Fibroblast of villous mesenchyme (primary cell): ENCODE measurements at regions not wholly inside any gene's neighbourhood (a gene's known extent, or its start where the extent isn't known, plus 50 kb on each side); places are given as distances from the start of the nearest gene placed in this dataset.

Experiments
- DNase-seq: peaks from one replicate; pipeline ENCODE4 v3.0.0-alpha.2; 2010; ENCODE audit warnings: low read depth
- H3K4me3 ChIP-seq: 2 replicates; pipeline ENCODE4 v1.5.1; 2011; ENCODE audit warnings: low read depth, mild to moderate bottlenecking, low read length
- TF ChIP-seq, protein P1 (sequence below): IDR thresholded peaks from 2 replicates; pipeline ENCODE4 v1.5.1; 2012; ENCODE audit warnings: low read depth, mild to moderate bottlenecking, low read length; ENCODE audit not compliant: insufficient read depth

DNA sequence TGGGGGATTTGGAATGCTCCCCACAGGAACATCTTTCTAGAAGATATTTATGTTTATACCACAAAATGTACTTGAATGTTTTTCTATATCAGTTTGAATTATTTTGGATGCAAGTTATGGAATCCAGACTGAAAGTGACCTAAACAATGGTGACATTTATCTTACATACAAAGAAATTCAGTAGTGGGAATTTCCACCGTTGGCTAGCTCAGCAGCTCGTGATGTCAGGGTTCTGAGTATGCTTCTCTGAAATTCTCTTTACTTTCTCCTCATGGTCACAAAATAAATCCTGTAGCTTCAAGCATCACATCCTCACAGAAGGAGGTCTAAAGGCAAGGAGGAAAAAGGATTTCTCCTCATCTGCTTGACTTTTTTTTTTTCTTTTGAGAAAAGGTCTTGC, 105.3 kb downstream of the AKAIN1 start:
- TF ChIP-seq, protein P1, sequence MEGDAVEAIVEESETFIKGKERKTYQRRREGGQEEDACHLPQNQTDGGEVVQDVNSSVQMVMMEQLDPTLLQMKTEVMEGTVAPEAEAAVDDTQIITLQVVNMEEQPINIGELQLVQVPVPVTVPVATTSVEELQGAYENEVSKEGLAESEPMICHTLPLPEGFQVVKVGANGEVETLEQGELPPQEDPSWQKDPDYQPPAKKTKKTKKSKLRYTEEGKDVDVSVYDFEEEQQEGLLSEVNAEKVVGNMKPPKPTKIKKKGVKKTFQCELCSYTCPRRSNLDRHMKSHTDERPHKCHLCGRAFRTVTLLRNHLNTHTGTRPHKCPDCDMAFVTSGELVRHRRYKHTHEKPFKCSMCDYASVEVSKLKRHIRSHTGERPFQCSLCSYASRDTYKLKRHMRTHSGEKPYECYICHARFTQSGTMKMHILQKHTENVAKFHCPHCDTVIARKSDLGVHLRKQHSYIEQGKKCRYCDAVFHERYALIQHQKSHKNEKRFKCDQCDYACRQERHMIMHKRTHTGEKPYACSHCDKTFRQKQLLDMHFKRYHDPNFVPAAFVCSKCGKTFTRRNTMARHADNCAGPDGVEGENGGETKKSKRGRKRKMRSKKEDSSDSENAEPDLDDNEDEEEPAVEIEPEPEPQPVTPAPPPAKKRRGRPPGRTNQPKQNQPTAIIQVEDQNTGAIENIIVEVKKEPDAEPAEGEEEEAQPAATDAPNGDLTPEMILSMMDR: no peak
- no peak for DNase-seq
- H3K4me3 ChIP-seq: no peak overlapping the region

DNA sequence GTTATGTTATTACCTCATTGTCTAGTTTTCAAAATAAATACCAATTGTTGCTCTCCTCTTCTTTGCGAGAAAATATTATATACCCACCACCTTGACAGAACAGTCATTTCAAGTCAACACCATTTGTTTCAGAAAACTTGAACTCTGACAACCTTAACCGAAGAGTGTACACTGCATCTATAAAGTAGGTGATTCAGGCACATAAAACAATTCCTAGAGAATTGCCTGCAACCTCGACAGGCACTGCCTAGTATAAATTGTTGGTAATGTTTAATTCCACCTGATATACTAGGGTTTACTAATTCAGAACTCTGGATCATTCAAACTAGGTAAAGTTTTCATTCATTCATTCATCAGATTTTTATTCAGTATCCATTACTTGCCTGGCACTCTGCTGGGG, 121.8 kb downstream of the AKAIN1 start:
- DNase-seq: no peak
- no peak overlapping the region for H3K4me3 ChIP-seq
- TF ChIP-seq, protein P1: no peak

DNA sequence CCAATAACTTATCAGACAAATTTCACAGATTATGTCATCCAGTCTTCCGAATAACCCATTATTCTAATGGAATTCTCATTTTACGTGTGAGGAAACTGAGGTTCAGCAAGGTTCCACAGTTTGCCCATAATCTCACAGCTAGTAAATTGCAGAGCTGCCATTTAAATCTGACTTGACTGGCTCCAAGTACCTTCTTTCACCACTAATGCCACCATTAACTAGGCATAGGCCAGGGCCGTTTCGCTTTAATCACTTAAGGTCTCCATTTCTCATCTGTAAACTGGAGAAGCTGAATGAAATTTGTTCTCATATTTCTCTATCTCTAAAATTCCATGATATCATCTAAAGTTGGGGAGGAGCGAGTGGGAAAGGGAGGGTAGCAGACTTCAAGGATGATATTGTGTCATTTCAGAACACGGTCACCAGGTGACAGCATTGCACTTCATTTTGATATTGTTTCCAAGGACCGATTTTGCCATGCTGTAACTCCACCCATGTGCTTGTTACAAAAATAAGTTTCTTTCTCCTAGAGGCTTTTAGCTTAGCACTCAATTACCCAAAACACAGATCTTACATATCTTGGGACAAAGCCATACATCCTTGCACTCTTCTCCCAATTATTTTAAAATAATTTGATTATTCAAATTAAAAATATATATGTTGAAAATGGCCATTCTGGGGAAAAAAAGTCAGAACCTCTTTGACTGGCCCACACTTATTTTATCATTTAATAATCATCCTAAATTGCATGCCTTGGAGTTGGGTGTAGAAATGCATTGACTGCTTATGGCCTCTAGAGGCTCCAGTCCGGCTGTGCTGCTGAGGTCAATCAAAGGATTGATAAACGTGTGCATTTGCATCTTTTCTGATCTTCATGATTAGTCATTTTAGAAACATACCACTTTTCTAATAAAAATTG, 123.8 kb downstream of the AKAIN1 start:
- TF ChIP-seq, protein P1: peak; percentile 22
- peak; percentile 12 for DNase-seq
- no peak overlapping the region for H3K4me3 ChIP-seq

DNA sequence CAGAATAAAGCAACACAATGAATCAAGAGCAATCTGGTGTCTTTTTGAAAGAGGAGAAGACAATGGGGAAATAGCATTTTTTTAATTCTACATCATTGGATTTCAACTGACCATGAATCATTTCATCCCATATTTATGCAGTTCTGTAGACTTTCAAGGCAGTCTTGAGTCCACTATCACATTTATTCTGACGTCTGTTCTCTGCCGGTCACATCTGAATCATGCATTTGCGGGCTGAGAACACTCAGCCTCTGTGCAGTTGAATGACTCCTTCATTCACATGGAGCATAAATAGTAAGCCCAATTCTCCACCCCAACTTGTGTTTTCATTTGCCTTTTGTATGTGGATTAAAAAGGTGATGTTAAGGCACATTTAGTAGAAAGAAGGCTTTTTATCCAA, 128.2 kb downstream of the AKAIN1 start:
- no peak overlapping the region for H3K4me3 ChIP-seq
- TF ChIP-seq, protein P1: no peak
- no peak for DNase-seq

DNA sequence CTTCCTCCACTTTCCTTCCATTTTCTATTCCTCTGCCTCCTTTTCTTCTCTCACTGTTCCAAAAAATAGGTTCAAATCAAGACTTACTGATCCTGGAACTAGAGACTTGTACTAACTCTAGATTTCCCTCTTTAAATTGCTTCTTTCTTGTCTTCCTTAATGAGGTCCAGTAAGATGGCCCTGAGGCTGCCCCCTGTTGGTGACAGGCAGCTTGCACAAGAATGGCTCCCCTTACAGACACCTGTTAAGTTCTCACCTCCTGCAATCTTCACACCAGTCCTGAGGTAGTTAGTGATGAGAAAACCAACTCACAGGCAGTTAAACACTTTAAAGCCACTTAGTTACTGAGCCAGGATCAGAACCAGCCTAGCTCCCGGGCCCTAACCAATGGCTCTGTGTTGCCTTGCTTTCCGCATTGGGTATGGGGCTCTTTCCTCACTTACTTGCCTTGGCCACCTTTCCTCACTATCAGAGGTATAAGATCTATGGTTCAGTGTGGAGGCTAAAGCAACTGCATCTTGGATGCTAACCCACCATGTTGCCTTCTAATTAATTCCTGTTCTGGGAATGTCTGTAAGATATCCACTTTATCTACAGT, 130.6 kb downstream of the AKAIN1 start:
- TF ChIP-seq, protein P1: no peak
- DNase-seq: no peak
- H3K4me3 ChIP-seq: no peak overlapping the region

DNA sequence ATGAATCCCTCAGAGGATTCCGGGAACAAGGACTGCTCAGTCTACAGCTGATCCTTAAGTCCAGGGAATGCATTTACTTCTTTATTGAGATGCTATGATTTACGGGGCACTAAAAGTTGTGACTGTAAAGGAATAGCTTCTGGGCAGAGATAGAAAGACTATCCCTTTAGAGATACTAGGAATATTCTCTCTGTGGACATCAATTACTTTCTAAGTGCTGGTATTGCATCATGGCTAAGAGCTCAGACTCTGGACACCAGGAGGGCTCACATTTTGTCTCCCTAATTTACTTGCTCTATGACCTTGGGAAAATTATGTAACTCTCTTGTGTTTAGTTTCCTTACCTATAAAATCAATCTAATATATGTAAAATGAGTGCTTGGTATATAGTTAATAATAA, 131.4 kb downstream of the AKAIN1 start:
- TF ChIP-seq, protein P1: no peak
- DNase-seq: no peak
- H3K4me3 ChIP-seq: no peak overlapping the region
